MCF 10A (cell line): ENCODE measurements at regions not wholly inside any gene's neighbourhood (a gene's known extent, or its start where the extent isn't known, plus 50 kb on each side); places are given as distances from the start of the nearest gene placed in this dataset.

ENCODE experiments used
- BruUV-seq: library from RNA; stranded (reverse); fragments of 400-500 nt; replicated peaks from 2 replicates; lab custom pipeline; 2021; lab: Mats Ljungman, UMichigan
- CTCF ChIA-PET: fragments of 300-600 bp; sonication (Branson Sonifier 250); formaldehyde crosslinking; extraction: SDS; loops from one replicate; lab custom pipeline; 2021; ENCODE audit warnings: antibody characterized with exemption, inconsistent platforms; lab: Yijun Ruan, JAX
- POLR2A ChIA-PET: fragments of 300-600, 350-650 bp; sonication (Branson Sonifier 250); formaldehyde crosslinking; extraction: SDS; loops from one replicate; lab custom pipeline; 2020; ENCODE audit warnings: antibody characterized with exemption, inconsistent platforms; lab: Yijun Ruan, JAX
- DNase-seq: peaks from one replicate; pipeline ENCODE4 v3.0.0-alpha.2; 2018; ENCODE audit not compliant: unreplicated experiment
- H3K27ac Mint-ChIP-seq: one replicate; pipeline ENCODE4 v1.8.0; 2022; ENCODE audit warnings: mild to moderate bottlenecking, low read depth, mixed read lengths; ENCODE audit not compliant: unreplicated experiment
- H3K27me3 Mint-ChIP-seq: one replicate; pipeline ENCODE4 v1.8.0; 2022; ENCODE audit warnings: mixed read lengths; ENCODE audit not compliant: insufficient read depth, unreplicated experiment
- H3K36me3 Mint-ChIP-seq: one replicate; pipeline ENCODE4 v1.8.0; 2022; ENCODE audit warnings: mild to moderate bottlenecking, moderate library complexity, mixed read lengths; ENCODE audit not compliant: insufficient read depth, unreplicated experiment
- H3K4me1 Mint-ChIP-seq: one replicate; pipeline ENCODE4 v1.8.0; 2022; ENCODE audit warnings: mixed read lengths; ENCODE audit not compliant: insufficient read depth, unreplicated experiment
- H3K4me3 Mint-ChIP-seq: one replicate; pipeline ENCODE4 v1.8.0; 2022; ENCODE audit warnings: mild to moderate bottlenecking, moderate library complexity, mixed read lengths; ENCODE audit not compliant: unreplicated experiment
- H3K9me3 Mint-ChIP-seq: one replicate; pipeline ENCODE4 v1.8.0; 2022; ENCODE audit warnings: mixed read lengths; ENCODE audit not compliant: unreplicated experiment
- CTCF ChIP-seq: fragments of 200-600 bp; IDR thresholded peaks from one replicate; pipeline ENCODE4 v1.8.0; 2022; ENCODE audit warnings: antibody characterized with exemption, mild to moderate bottlenecking; ENCODE audit not compliant: unreplicated experiment
- intact Hi-C: fragments of 100-400 bp; cut with micrococcal nuclease; formaldehyde crosslinking; loops from 2 replicates; pipeline ENCODE4 v1.14.1; 2022

- no peaks in the 10 kb centered on the region for H3K9me3 Mint-ChIP-seq
- H3K4me3 Mint-ChIP-seq, result no peak overlapping the region
- H3K4me1 Mint-ChIP-seq, result no peaks in the 10 kb centered on the region
- H3K27ac Mint-ChIP-seq, result no peak overlapping the region
- ChIA-PET POLR2A (no interaction called here), CTCF (interaction anchor here (0.8 kb wide), 1 partner anchor 20 kb away, joined by 4 read pairs; no protein-coding TSS in a partner anchor)
- peaks cover 48% of the 10 kb centered on the region for H3K27me3 Mint-ChIP-seq
- intact Hi-C loops, result no loop called here
- BruUV-seq, result no TSS peak
- no peak for TF ChIP-seq CTCF
- peaks cover 6% of the 10 kb centered on the region for H3K36me3 Mint-ChIP-seq
- no peak for DNase-seq
These were observed 195.4 kb upstream of the RMP24 start for GRCh38 chr18:35777039-35777438.

- ChIA-PET CTCF (no interaction called here), POLR2A (interaction anchor here (0.5 kb wide), 1 partner anchor 248 kb away, joined by 3 read pairs; no protein-coding TSS in a partner anchor)
- Mint-ChIP-seq H3K4me1 (no peaks in the 10 kb centered on the region), H3K36me3 (peaks cover 6% of the 10 kb centered on the region), H3K27me3 (peaks cover 39% of the 10 kb centered on the region), H3K27ac (no peak overlapping the region), H3K4me3 (no peak overlapping the region), H3K9me3 (no peaks in the 10 kb centered on the region)
- no peak for DNase-seq
- intact Hi-C loops, result no loop called here
- no TSS peak for BruUV-seq
- no peak for TF ChIP-seq CTCF
These were observed 193.4 kb upstream of the RMP24 start for GRCh38 chr18:35778850-35779627.

GRCh38 chr18:35780937-35781336, 191.5 kb upstream of the RMP24 start:
- no peak overlapping the region for H3K27ac Mint-ChIP-seq
- CTCF ChIA-PET, result no interaction called here
- peaks cover 6% of the 10 kb centered on the region for H3K36me3 Mint-ChIP-seq
- no peaks in the 10 kb centered on the region for H3K4me1 Mint-ChIP-seq
- TF ChIP-seq CTCF, result no peak
- intact Hi-C loops, result no loop called here
- no TSS peak for BruUV-seq
- peaks cover 39% of the 10 kb centered on the region for H3K27me3 Mint-ChIP-seq
- DNase-seq, result no peak
- H3K4me3 Mint-ChIP-seq, result no peak overlapping the region
- H3K9me3 Mint-ChIP-seq, result no peaks in the 10 kb centered on the region
- POLR2A ChIA-PET, result interaction anchor here (1.1 kb wide), 1 partner anchor 194 kb away, joined by 3 read pairs; no protein-coding TSS in a partner anchor

GRCh38 chr18:35782926-35783325, 189.6 kb upstream of the RMP24 start:
- H3K4me1 Mint-ChIP-seq, result no peaks in the 10 kb centered on the region
- H3K27ac Mint-ChIP-seq, result no peak overlapping the region
- DNase-seq, result no peak
- TF ChIP-seq CTCF, result no peak
- BruUV-seq, result no TSS peak
- ChIA-PET CTCF (interaction anchor here (1.2 kb wide), 1 partner anchor 14 kb away, joined by 3 read pairs; no protein-coding TSS in a partner anchor), POLR2A (interaction anchor here (0.7 kb wide), 1 partner anchor 15 kb away, joined by 4 read pairs; no protein-coding TSS in a partner anchor)
- intact Hi-C loops, result no loop called here
- H3K36me3 Mint-ChIP-seq, result no peaks in the 10 kb centered on the region
- peaks cover 37% of the 10 kb centered on the region for H3K27me3 Mint-ChIP-seq
- no peak overlapping the region for H3K4me3 Mint-ChIP-seq
- H3K9me3 Mint-ChIP-seq, result no peaks in the 10 kb centered on the region
